Aorta (tissue), 5 donors: ENCODE measurements at regions not wholly inside any gene's neighbourhood (a gene's known extent, or its start where the extent isn't known, plus 50 kb on each side); places are given as distances from the start of the nearest gene placed in this dataset.

Experiments
- ATAC-seq: fragments of 200-7000 bp; cut with Tn5 transposase; one replicate; pipeline ENCODE4 v1.9.1; 2022; ENCODE audit warnings: moderate library complexity; ENCODE audit not compliant: low FRiP score
- DNase-seq, 2 donors: peaks; one replicate each; pipeline ENCODE4 v3.0.0-alpha.2; 2020
- H3K27ac ChIP-seq, 2 donors: one replicate each; pipeline ENCODE4 v1.5.1; 2013; ENCODE audit warnings: low read length in 2 of 2, mild to moderate bottlenecking in 2 of 2, moderate library complexity in 2 of 2, control low read depth in 1 of 2, inconsistent platforms in 1 of 2, low read depth in 1 of 2
- H3K27me3 ChIP-seq, 2 donors: one replicate each; pipeline ENCODE4 v1.6.1; 2013; ENCODE audit warnings: control low read depth in 1 of 2, low read length in 1 of 2, mild to moderate bottlenecking in 1 of 2, moderate library complexity in 1 of 2; ENCODE audit not compliant: insufficient read depth in 2 of 2, control insufficient read depth in 1 of 2
- H3K36me3 ChIP-seq, 2 donors: one replicate each; pipeline ENCODE4 v1.6.1; 2013; ENCODE audit warnings: control low read depth in 1 of 2, low read length in 1 of 2, mild to moderate bottlenecking in 1 of 2; ENCODE audit not compliant: insufficient read depth in 2 of 2, control insufficient read depth in 1 of 2
- H3K4me1 ChIP-seq, 2 donors: one replicate each; pipeline ENCODE4 v1.6.1; 2013; ENCODE audit warnings: low read length in 2 of 2, control low read depth in 1 of 2, mild to moderate bottlenecking in 1 of 2, moderate library complexity in 1 of 2; ENCODE audit not compliant: insufficient read depth in 2 of 2, control insufficient read depth in 1 of 2
- H3K4me3 ChIP-seq, 2 donors: one replicate each; pipeline ENCODE4 v1.5.1; 2013; ENCODE audit warnings: low read length in 2 of 2, control low read depth in 1 of 2, mild to moderate bottlenecking in 1 of 2
- H3K9me3 ChIP-seq: one replicate; pipeline ENCODE4 v1.6.1; 2013; ENCODE audit warnings: mild to moderate bottlenecking, low read length; ENCODE audit not compliant: control insufficient read depth
- WGBS, 2 donors: extraction: QIAGEN DNeasy Blood & Tissue Kit; methylation state at CpG; one replicate each; pipeline ENCODE4 v1.1.7; 2013; 5-methylcytosine and 5-hydroxymethylcytosine counted together
- intact Hi-C, 2 donors: fragments of 100-400 bp; cut with DNase I; formaldehyde crosslinking; loops; one replicate each; pipeline versions ENCODE4 v1.14.2 to v1.15.0; 2022
- donor health status: healthy with polysubstance abuse.
- donor health status: Bipolar disorder and iron deficiency.
- donor health status: DM: no; HTN: no; CAD: no.
- donor health status: DM: no; HTN: no; CAD: no.
- donor health status: DM: yes; HTN: yes; CAD: no.

DNA sequence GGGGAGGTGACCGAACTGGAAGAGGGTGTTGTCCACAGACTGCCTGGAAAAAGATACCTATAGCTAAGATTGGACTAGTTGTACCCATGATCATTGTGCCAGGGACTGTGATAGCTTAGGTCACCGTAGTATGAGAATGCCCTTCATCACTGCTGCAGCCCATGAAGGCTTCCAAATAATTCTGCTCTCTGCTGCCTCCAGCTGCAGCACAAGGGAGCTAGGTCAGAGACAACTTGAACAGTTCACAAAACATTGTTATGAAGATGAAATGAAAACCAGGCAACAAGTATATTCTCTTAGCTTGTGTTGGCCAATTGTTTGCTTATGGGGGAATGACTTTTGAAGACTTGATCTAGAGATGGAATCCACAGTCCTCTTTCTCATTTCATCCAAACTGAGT lies 246.7 kb downstream of the MRPL39 start:
- H3K27me3 ChIP-seq, result no peaks in the 10 kb centered on the region
- intact Hi-C loops, result no loop called here
- no peaks in the 10 kb centered on the region for H3K9me3 ChIP-seq
- 75 to 84% methylated on average over 2 of the region's 2 CpGs for whole genome bisulfite sequencing, 2 donors
- H3K4me1 ChIP-seq, result no peaks in the 10 kb centered on the region
- H3K36me3 ChIP-seq, result no peaks in the 10 kb centered on the region
- H3K4me3 ChIP-seq, result no peak overlapping the region
- DNase-seq (no peak), ATAC-seq (no peak)
- no peak overlapping the region for H3K27ac ChIP-seq

DNA sequence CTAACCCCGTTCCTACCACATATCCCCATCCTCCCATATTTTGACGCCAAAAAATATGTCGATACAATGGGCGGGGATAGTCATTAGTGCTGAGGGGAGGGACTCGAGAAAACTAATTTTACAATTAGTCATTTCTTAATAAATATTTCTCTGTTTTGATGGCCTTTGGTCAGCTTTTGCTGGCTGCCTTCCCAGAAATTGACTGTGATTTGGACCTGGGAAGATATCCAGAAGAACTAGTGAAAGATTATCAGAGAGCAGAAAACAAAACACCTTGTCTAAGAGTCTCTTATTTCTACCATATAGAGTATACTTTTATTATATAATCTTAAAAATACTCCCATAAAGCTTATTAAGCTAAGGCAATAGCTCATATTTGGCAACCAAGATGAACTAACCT lies 247.6 kb downstream of the MRPL39 start:
- no peak for DNase-seq
- no peak overlapping the region for H3K4me3 ChIP-seq
- WGBS, 2 donors, result 79 to 86% methylated on average over 5 of the region's 5 CpGs
- intact Hi-C loops, result no loop called here
- no peak overlapping the region for H3K27ac ChIP-seq
- ATAC-seq, result no peak
- H3K27me3 ChIP-seq, result no peaks in the 10 kb centered on the region
- H3K36me3 ChIP-seq, result no peaks in the 10 kb centered on the region
- no peaks in the 10 kb centered on the region for H3K4me1 ChIP-seq
- H3K9me3 ChIP-seq, result no peaks in the 10 kb centered on the region

DNA sequence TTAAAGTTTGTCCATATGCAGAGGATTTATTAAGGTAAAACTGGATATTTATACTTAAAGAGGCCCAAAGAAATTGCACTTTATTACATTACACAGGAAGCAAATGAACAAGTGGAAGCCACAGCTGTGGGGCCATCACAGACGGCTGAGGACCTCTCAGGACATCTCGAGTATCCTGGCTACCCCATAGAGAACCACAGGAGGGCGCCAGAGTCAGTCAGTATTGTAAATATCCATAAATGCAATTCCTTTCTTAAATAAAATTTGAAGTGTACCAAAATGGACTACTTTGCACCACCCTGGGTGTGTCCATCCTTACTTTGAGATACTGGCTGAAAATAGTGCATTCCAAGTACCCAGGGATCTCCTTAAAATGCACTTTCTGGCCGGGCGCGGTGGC lies 257.2 kb downstream of the MRPL39 start:
- Histone ChIP-seq H3K9me3 (no peaks in the 10 kb centered on the region), H3K27ac (no peak overlapping the region), H3K36me3 (no peaks in the 10 kb centered on the region), H3K27me3 (no peaks in the 10 kb centered on the region), H3K4me3 (no peak overlapping the region), H3K4me1 (no peaks in the 10 kb centered on the region)
- DNase-seq, result no peak
- WGBS, 2 donors, result 68 to 75% methylated on average over 6 of the region's 6 CpGs
- no peak for ATAC-seq
- intact Hi-C loops, result no loop called here

DNA sequence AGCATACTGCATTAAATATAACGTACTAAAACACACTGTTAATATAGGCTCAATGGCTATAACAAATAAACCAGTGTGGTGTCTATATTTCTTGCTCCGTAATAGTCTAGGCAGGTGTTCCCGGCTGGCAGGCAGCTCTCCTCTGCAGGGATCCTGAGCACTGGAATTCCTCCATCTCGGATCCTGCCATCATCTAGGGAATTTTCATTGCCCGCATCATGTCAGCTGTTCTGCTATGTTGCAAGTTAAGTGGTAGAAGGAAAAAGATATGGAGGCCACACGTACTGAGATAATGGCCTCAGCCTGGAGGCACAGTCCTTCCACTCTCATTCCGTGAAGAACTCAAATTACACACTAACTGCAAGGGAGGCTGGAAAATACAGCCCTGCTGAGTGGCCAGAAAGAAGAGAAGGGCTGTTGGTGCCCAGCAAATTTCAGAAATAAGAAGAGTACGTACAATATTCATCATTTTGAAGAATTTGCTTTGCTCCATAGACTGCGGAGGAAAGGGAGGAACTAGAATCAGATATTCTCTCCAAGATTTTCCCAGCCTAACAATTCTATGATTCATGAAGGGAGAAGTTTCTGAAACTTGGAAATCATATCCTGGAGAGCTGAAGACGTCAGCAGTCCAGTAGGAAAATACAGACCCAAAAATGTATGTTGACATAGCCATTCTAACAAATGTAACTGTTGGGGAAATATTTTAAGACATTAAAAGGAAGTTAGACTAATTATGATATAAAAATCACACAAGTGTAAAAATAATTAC lies 263.3 kb downstream of the MRPL39 start:
- no peak overlapping the region for H3K27ac ChIP-seq
- no peaks in the 10 kb centered on the region for H3K36me3 ChIP-seq
- no peaks in the 10 kb centered on the region for H3K9me3 ChIP-seq
- WGBS, 2 donors, result 55% methylated on average over 10 of the region's 10 CpGs
- DNase-seq (no peak), ATAC-seq (no peak)
- H3K4me3 ChIP-seq, result no peak overlapping the region
- H3K27me3 ChIP-seq, result no peaks in the 10 kb centered on the region
- H3K4me1 ChIP-seq, result no peaks in the 10 kb centered on the region
- intact Hi-C loops, result no loop called here

DNA sequence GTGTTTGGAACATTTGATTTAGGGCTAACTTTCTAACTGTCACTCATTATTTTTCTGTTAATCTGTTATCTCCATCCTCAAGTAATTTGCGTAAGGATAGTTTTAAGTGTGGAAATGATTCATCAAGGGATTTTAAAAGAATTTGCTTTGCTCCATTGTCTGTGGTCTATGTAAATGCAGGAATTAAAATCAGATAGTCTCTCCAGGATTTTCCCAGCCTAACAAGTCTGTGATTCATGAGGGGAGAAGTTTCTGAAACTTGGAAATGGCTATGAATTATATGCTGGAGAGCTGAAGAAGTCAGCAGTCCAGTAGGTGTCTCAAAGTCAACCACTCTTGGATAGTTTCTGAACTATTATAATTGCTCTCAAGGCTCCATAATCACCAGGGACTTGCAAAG lies 264.5 kb downstream of the MRPL39 start:
- H3K36me3 ChIP-seq, result no peaks in the 10 kb centered on the region
- no peaks in the 10 kb centered on the region for H3K4me1 ChIP-seq
- H3K27me3 ChIP-seq, result no peaks in the 10 kb centered on the region
- no peak overlapping the region for H3K27ac ChIP-seq
- no peak for ATAC-seq
- intact Hi-C loops, result no loop called here
- 91 to 95% methylated on average over 1 of the region's 1 CpG for WGBS, 2 donors
- no peaks in the 10 kb centered on the region for H3K9me3 ChIP-seq
- no peak overlapping the region for H3K4me3 ChIP-seq
- DNase-seq, result no peak

DNA sequence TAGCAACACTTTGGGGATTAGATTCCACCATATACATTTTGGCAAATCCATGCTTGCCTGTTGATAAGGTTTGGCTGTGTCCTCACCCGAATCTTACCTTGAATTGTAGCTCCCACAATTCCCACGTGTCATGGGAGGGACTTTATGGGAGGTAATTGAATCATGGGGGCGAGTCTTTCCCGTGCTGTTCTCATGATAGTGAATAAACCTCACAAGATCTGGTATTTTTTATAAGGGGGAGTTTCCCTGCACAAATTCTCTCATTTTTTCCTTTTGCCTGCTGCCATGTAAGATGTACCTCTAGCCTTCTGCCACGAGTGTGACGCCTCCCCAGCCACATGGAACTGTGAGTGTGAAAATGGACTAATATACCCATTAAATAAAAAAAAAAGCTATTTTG lies 265.3 kb downstream of the MRPL39 start:
- H3K9me3 ChIP-seq, result no peaks in the 10 kb centered on the region
- DNase-seq (no peak), ATAC-seq (no peak)
- H3K36me3 ChIP-seq, result no peaks in the 10 kb centered on the region
- H3K27ac ChIP-seq, result no peak overlapping the region
- H3K4me3 ChIP-seq, result no peak overlapping the region
- intact Hi-C loops, result no loop called here
- H3K4me1 ChIP-seq, result no peaks in the 10 kb centered on the region
- 90 to 92% methylated on average over 6 of the region's 6 CpGs for WGBS, 2 donors
- no peaks in the 10 kb centered on the region for H3K27me3 ChIP-seq

DNA sequence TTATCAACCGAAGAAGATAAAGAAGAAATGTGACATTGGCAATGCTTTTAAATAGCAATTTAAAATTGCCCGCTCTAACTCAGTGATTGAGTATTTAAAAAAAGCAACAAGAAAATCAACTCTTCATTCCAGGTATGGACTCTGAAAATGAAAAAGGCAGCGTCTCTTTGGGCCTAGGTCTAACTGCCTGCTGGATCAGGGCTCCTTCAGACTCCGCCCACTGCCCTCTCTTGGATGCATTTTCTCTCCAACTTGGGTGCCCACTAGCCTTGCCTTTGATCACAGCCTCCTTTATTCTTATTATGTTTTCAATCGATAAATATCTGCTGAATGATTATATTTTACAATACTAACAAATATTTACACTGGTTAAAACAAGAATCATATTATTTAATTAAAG lies 268.9 kb downstream of the MRPL39 start:
- no peaks in the 10 kb centered on the region for H3K27me3 ChIP-seq
- DNase-seq (no peak), ATAC-seq (no peak)
- intact Hi-C loops, result no loop called here
- H3K9me3 ChIP-seq, result no peaks in the 10 kb centered on the region
- H3K27ac ChIP-seq, result no peak overlapping the region
- no peaks in the 10 kb centered on the region for H3K4me1 ChIP-seq
- no peak overlapping the region for H3K4me3 ChIP-seq
- no peaks in the 10 kb centered on the region for H3K36me3 ChIP-seq
- 86 to 89% methylated on average over 5 of the region's 5 CpGs for WGBS, 2 donors

DNA sequence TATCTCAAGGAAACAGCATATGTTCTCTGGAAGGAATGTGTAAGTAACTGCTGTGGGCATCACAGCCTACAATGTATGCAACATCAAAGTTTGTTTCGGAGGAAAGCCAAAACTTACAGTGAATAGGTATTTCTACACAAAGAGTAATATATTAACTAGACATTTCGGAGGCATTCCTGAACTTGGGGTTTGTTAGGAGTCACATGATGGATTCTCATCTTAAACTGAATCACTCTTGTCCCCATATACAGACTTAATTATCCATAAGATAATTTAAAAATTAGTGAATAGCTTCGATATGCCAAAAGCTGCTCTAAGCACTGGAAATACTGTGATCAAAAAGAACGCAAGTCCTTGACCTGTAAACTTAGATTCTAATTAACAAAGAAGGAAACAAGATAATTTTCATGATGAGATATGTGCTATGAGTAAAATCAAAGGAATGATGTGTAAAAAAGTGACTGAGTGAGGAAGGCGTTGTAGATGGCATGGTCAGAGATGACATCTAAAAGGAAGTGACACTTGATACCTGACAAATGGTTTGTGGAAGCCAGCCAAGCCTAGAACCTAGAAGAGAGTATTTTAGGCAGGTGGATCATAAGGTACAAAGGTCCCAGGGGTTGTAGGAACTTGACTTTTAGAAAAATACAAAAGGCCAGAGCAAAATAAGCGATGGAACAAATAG lies 273.1 kb downstream of the MRPL39 start:
- Histone ChIP-seq H3K27ac (no peak overlapping the region), H3K4me1 (no peaks in the 10 kb centered on the region), H3K36me3 (no peaks in the 10 kb centered on the region), H3K9me3 (no peaks in the 10 kb centered on the region), H3K4me3 (no peak overlapping the region), H3K27me3 (no peaks in the 10 kb centered on the region)
- ATAC-seq, result no peak
- intact Hi-C loops, result no loop called here
- 83 to 87% methylated on average over 6 of the region's 6 CpGs for WGBS, 2 donors
- DNase-seq, result no peak

DNA sequence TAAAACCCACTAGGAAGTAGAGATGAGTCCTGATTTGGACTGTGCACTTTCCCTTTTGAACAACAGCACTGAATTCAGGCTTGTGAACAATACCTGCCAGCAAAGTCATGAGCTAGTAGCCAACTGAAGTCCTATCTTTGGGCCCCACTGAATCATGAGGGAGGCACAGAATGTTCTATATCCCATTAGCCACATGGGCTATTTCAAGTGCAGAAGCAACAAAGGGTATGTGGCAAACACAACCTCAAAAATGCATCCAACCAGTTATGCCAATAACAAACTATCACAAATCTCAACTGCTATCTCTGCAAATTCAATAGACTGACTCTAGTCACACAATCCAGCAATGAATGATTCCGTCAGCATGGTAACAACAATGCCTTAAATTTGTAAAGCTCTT lies 276.0 kb downstream of the MRPL39 start:
- Histone ChIP-seq H3K27ac (no peak overlapping the region), H3K4me3 (no peak overlapping the region), H3K27me3 (no peaks in the 10 kb centered on the region), H3K36me3 (no peaks in the 10 kb centered on the region), H3K4me1 (no peaks in the 10 kb centered on the region), H3K9me3 (no peaks in the 10 kb centered on the region)
- ATAC-seq (no peak), DNase-seq (no peak)
- intact Hi-C loops, result no loop called here
- WGBS, 2 donors, result 96% methylated on average over 1 of the region's 1 CpG
